Activated gamma-delta T cell treated with Interleukin-2 at 50 U/mL for 16 hours (primary cell): ENCODE measurements at regions not wholly inside any gene's neighbourhood (a gene's known extent, or its start where the extent isn't known, plus 50 kb on each side); places are given as distances from the start of the nearest gene placed in this dataset.
A peak's percentile ranks its signal among the peaks of the same experiment; 100 is the strongest.
"Not testable (repeated sequence)": the region's sequence is repeated elsewhere in the genome, so short reads cannot be mapped to it uniquely, and the experiment has no call there.

Source experiments
- DNase-seq: peaks from one replicate; pipeline ENCODE4 v3.0.0-alpha.2; 2020

- DNase-seq = no peak
Measured at GRCh38 chr6:154638369-154638768, 94.8 kb upstream of the SCAF8 start.

- DNase-seq = not testable (repeated sequence)
Measured at GRCh38 chr6:154639196-154639595, 94.0 kb upstream of the SCAF8 start.

GRCh38 chr6:154648188-154648887, 84.9 kb upstream of the SCAF8 start:
- DNase-seq = no peak

GRCh38 chr6:154648888-154649205, 84.4 kb upstream of the SCAF8 start:
- DNase-seq = no peak

- no peak for DNase-seq
Measured at GRCh38 chr6:154649721-154650120, 83.5 kb upstream of the SCAF8 start.

- no peak for DNase-seq
Measured at GRCh38 chr6:154650351-154650750, 82.9 kb upstream of the SCAF8 start.

GRCh38 chr6:154651656-154652055, 81.6 kb upstream of the SCAF8 start:
- DNase-seq = no peak

GRCh38 chr6:154653385-154653784, 79.8 kb upstream of the SCAF8 start:
- no peak for DNase-seq

- no peak for DNase-seq
Measured at GRCh38 chr6:154653853-154654252, 79.4 kb upstream of the SCAF8 start.

- no peak for DNase-seq
Measured at GRCh38 chr6:154656660-154657059, 76.6 kb upstream of the SCAF8 start.

- DNase-seq = no peak
Measured at GRCh38 chr6:154661768-154662167, 71.4 kb upstream of the SCAF8 start.

- no peak for DNase-seq
Measured at GRCh38 chr6:154664287-154664686, 68.9 kb upstream of the SCAF8 start.

- no peak for DNase-seq
Measured at GRCh38 chr6:154668156-154668555, 65.1 kb upstream of the SCAF8 start.

- DNase-seq = no peak
Measured at GRCh38 chr6:154672086-154672485, 61.1 kb upstream of the SCAF8 start.

- DNase-seq = no peak
Measured at GRCh38 chr6:154673919-154674318, 59.3 kb upstream of the SCAF8 start.

- peak; percentile 82 for DNase-seq
Measured at GRCh38 chr6:154675602-154676088, 57.6 kb upstream of the SCAF8 start.

GRCh38 chr6:154682633-154683125, 50.5 kb upstream of the SCAF8 start:
- DNase-seq = no peak
